GM23338 (cell line): ENCODE measurements at regions not wholly inside any gene's neighbourhood (a gene's known extent, or its start where the extent isn't known, plus 50 kb on each side); places are given as distances from the start of the nearest gene placed in this dataset.

Experiments used
- CREB1 ChIP-seq: fragments of 250-450 bp; sonication (Bioruptor Pico); IDR thresholded peaks from 2 replicates; pipeline ENCODE4 v1.5.0; 2020; ENCODE audit warnings: low read depth, mild to moderate bottlenecking, moderate library complexity
- CTCF ChIP-seq, 2 experiments: fragments of 200-600 bp in 1 of 2; sonication (generic) in 1 of 2; conservative IDR thresholded peaks; 2 replicates each; pipeline versions ENCODE4 v1.5.1 to v1.6.1; 2016 to 2017; ENCODE audit warnings: antibody characterized with exemption in 2 of 2, low read depth in 2 of 2, mild to moderate bottlenecking in 2 of 2, moderate library complexity in 1 of 2
- EZH2 ChIP-seq: fragments of 200-600 bp; sonication (generic); IDR thresholded peaks from one replicate; pipeline ENCODE4 v1.8.0; 2017; ENCODE audit warnings: antibody characterized with exemption, mild to moderate bottlenecking, low read depth; ENCODE audit not compliant: unreplicated experiment
- EZH2phosphoT487 ChIP-seq: fragments of 200-600 bp; sonication (generic); IDR thresholded peaks from one replicate; pipeline ENCODE4 v1.8.1; 2018; ENCODE audit warnings: antibody characterized with exemption; ENCODE audit not compliant: unreplicated experiment
- JUNB ChIP-seq: IDR thresholded peaks from one replicate; pipeline ENCODE4 v1.6.1; 2016; ENCODE audit warnings: antibody characterized with exemption; ENCODE audit not compliant: unreplicated experiment
- POLR2AphosphoS5 ChIP-seq: IDR thresholded peaks from 2 replicates; pipeline ENCODE4 v1.6.1; 2016; ENCODE audit warnings: antibody characterized with exemption, low read depth
- TF ChIP-seq, protein P1 (sequence below): IDR thresholded peaks from one replicate; pipeline ENCODE4 v1.6.1; 2018; ENCODE audit warnings: antibody characterized with exemption; ENCODE audit not compliant: unreplicated experiment
- TF ChIP-seq, protein P2 (sequence below): IDR thresholded peaks from 2 replicates; pipeline ENCODE4 v1.6.1; 2016; ENCODE audit warnings: antibody characterized with exemption

GRCh38 chr3:187852842-187853730, 107.8 kb upstream of the BCL6 start:
- TF ChIP-seq, protein P1, sequence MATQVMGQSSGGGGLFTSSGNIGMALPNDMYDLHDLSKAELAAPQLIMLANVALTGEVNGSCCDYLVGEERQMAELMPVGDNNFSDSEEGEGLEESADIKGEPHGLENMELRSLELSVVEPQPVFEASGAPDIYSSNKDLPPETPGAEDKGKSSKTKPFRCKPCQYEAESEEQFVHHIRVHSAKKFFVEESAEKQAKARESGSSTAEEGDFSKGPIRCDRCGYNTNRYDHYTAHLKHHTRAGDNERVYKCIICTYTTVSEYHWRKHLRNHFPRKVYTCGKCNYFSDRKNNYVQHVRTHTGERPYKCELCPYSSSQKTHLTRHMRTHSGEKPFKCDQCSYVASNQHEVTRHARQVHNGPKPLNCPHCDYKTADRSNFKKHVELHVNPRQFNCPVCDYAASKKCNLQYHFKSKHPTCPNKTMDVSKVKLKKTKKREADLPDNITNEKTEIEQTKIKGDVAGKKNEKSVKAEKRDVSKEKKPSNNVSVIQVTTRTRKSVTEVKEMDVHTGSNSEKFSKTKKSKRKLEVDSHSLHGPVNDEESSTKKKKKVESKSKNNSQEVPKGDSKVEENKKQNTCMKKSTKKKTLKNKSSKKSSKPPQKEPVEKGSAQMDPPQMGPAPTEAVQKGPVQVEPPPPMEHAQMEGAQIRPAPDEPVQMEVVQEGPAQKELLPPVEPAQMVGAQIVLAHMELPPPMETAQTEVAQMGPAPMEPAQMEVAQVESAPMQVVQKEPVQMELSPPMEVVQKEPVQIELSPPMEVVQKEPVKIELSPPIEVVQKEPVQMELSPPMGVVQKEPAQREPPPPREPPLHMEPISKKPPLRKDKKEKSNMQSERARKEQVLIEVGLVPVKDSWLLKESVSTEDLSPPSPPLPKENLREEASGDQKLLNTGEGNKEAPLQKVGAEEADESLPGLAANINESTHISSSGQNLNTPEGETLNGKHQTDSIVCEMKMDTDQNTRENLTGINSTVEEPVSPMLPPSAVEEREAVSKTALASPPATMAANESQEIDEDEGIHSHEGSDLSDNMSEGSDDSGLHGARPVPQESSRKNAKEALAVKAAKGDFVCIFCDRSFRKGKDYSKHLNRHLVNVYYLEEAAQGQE, result no peak
- TF ChIP-seq CREB1 (CRISPR knock-in tag) (no peak), CTCF (conservative IDR thresholded peaks at IDR 0.05; ENCODE audit: low read depth in 2 of 2) (no peak), EZH2phosphoT487 (no peak), POLR2AphosphoS5 (no peak), EZH2 (no peak), JUNB (no peak)
- TF ChIP-seq, protein P2, sequence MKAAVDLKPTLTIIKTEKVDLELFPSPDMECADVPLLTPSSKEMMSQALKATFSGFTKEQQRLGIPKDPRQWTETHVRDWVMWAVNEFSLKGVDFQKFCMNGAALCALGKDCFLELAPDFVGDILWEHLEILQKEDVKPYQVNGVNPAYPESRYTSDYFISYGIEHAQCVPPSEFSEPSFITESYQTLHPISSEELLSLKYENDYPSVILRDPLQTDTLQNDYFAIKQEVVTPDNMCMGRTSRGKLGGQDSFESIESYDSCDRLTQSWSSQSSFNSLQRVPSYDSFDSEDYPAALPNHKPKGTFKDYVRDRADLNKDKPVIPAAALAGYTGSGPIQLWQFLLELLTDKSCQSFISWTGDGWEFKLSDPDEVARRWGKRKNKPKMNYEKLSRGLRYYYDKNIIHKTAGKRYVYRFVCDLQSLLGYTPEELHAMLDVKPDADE, result no peak
